ENCODE measurements at regions not wholly inside any gene's neighbourhood (a gene's known extent, or its start where the extent isn't known, plus 50 kb on each side); places are given as distances from the start of the nearest gene placed in this dataset.

DNA sequence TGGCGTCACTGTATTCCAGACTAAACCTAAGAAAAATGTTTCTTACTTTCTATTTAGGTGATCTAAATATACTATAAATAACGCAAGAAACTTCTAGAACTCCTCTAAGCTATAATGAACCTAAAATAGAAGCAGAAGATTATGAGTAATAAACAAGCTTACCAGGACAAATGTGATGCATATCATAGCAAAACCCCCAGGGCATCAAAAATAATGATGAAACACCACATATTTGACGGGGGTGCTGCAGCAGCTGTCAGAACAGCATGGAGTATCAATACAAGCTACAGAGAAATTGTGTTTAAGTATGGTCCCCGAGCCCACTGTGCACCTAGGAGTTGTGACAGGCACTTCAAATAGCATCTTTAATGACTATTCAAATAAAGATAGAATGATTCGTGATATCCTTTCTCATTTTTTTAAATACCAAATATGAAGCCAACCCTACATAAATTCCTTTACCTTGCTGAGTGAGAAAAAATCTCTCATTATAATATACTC, 337.3 kb downstream of the CENPC start:
- Histone ChIP-seq H3K9ac (ENCODE audit: low read length) (no peak overlapping the region), H3K36me3 (ENCODE audit: control insufficient read depth, low read depth, low read length) (no peaks in the 10 kb centered on the region), H3K4me3 (ENCODE audit: low read length) (no peak overlapping the region), H3K27ac (ENCODE audit: low read length) (no peak overlapping the region), H3K27me3 (ENCODE audit: control insufficient read depth, insufficient read depth, low read length) (no peaks in the 10 kb centered on the region), H3K4me1 (ENCODE audit: control insufficient read depth, low read depth, low read length) (no peaks in the 10 kb centered on the region), H3K9me3 (ENCODE audit: control insufficient read depth, low read depth, low read length) (no peaks in the 10 kb centered on the region)

DNA sequence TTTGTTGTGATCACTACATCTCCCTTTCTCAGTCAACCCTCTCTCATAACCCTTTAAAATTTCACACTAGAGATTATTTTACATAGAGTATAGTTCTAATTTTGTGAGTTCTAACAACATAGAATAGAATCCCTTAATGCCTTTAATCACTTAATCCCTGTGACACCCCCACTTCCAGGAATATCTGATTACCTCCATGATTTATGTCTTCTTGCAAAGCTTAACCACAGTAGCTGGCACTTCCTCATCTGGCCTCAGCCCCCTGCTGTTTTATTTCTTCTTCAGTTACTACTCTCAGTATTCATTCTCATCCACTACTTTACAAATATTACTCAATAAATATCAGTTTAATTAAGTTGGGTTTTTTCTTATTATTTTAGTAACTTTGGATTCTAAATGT, 340.9 kb downstream of the CENPC start:
- no peaks in the 10 kb centered on the region for H3K9me3 ChIP-seq (ENCODE audit: control insufficient read depth, low read depth, low read length)
- no peaks in the 10 kb centered on the region for H3K27me3 ChIP-seq (ENCODE audit: control insufficient read depth, insufficient read depth, low read length)
- no peaks in the 10 kb centered on the region for H3K36me3 ChIP-seq (ENCODE audit: control insufficient read depth, low read depth, low read length)
- no peak overlapping the region for H3K9ac ChIP-seq (ENCODE audit: low read length)
- no peak overlapping the region for H3K27ac ChIP-seq (ENCODE audit: low read length)
- no peaks in the 10 kb centered on the region for H3K4me1 ChIP-seq (ENCODE audit: control insufficient read depth, low read depth, low read length)
- H3K4me3 ChIP-seq (ENCODE audit: low read length): no peak overlapping the region

DNA sequence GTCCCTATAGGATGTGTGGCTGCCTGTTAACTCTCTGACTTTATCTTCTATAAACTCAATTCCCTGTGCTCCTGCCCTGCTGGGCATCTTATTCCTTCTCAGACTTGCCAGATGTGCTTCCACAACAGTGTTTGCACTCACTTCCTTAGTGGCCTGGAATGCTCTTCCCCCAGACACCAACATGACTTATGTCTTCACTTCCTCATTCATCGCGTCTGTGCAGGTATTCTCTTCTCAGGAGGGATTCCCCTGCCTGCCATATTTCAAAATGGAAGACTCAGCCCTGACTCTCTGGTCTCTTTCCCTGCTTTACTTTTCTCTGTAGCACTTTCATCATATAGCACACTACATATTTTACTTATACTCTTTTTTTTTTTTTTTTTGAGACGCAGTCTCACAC, 344.0 kb downstream of the CENPC start:
- H3K27me3 ChIP-seq (ENCODE audit: control insufficient read depth, insufficient read depth, low read length): no peaks in the 10 kb centered on the region
- no peaks in the 10 kb centered on the region for H3K36me3 ChIP-seq (ENCODE audit: control insufficient read depth, low read depth, low read length)
- H3K9me3 ChIP-seq (ENCODE audit: control insufficient read depth, low read depth, low read length): no peaks in the 10 kb centered on the region
- H3K4me1 ChIP-seq (ENCODE audit: control insufficient read depth, low read depth, low read length): no peaks in the 10 kb centered on the region
- no peak overlapping the region for H3K27ac ChIP-seq (ENCODE audit: low read length)
- H3K9ac ChIP-seq (ENCODE audit: low read length): no peak overlapping the region
- H3K4me3 ChIP-seq (ENCODE audit: low read length): no peak overlapping the region

DNA sequence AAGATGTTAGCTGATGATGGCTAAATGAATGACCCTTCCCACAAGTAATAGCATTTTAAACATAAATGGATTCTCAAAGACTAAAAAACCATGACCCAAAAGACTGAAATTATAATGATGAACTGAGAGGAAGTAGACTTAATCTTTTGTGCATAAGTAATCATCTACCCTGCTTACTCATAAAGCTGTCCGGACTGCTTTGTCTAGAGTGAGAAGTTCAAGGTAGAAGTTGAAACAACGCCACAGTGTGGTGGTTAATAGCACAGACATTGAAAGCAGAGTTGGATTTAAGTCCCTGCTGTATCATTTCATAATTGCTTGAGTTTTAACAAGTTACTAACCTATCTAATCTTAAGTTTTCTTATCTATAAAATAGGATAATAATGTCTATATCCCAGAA, 346.6 kb downstream of the CENPC start:
- Histone ChIP-seq H3K9me3 (ENCODE audit: control insufficient read depth, low read depth, low read length) (no peaks in the 10 kb centered on the region), H3K4me3 (ENCODE audit: low read length) (no peak overlapping the region), H3K27ac (ENCODE audit: low read length) (no peak overlapping the region), H3K36me3 (ENCODE audit: control insufficient read depth, low read depth, low read length) (no peaks in the 10 kb centered on the region), H3K27me3 (ENCODE audit: control insufficient read depth, insufficient read depth, low read length) (no peaks in the 10 kb centered on the region), H3K4me1 (ENCODE audit: control insufficient read depth, low read depth, low read length) (no peaks in the 10 kb centered on the region), H3K9ac (ENCODE audit: low read length) (no peak overlapping the region)

DNA sequence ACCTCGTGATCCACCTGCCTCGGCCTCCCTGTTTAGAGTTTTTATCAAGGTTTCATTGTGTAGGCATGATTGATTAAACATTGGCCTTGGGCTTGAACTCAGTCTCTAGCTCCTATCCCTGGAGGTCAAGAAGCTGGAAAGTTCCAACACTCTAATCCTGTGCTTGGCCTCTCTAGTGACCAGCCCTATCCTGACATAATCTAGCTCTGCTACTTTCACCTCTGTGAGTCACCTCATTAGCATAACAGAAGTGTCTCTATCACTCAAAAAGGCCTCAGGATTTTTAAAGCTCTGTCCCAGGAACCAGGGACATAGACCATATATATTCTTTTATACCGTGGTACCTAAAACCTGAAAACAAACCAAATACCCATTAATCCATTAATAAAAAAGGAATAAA, 377.5 kb downstream of the CENPC start:
- Histone ChIP-seq H3K4me1 (ENCODE audit: control insufficient read depth, low read depth, low read length) (peaks cover 17% of the 10 kb centered on the region), H3K27ac (ENCODE audit: low read length) (no peak overlapping the region), H3K9me3 (ENCODE audit: control insufficient read depth, low read depth, low read length) (no peaks in the 10 kb centered on the region), H3K4me3 (ENCODE audit: low read length) (no peak overlapping the region), H3K9ac (ENCODE audit: low read length) (no peak overlapping the region), H3K36me3 (ENCODE audit: control insufficient read depth, low read depth, low read length) (no peaks in the 10 kb centered on the region), H3K27me3 (ENCODE audit: control insufficient read depth, insufficient read depth, low read length) (no peaks in the 10 kb centered on the region)

DNA sequence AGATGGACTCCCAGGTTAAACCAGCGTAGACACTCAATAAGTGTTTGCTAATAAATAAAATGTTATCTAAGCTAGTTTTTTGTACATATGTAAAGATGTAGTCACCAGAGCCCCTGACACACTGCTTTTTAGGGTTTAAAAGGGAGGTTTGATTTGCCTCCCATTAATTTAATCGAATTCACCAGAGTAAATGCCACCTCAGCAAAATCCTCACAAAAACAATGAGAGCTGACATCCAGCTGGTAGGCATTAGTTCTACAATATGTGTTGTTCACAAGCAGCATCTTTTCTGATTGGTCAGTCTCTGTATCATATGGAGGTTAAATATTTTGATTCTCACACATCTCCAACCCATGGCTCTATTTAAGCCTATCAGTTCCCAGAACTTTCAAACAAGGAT, 382.6 kb downstream of the CENPC start:
- no peak overlapping the region for H3K27ac ChIP-seq (ENCODE audit: low read length)
- no peaks in the 10 kb centered on the region for H3K27me3 ChIP-seq (ENCODE audit: control insufficient read depth, insufficient read depth, low read length)
- no peak overlapping the region for H3K9ac ChIP-seq (ENCODE audit: low read length)
- no peaks in the 10 kb centered on the region for H3K36me3 ChIP-seq (ENCODE audit: control insufficient read depth, low read depth, low read length)
- H3K4me3 ChIP-seq (ENCODE audit: low read length): no peak overlapping the region
- no peaks in the 10 kb centered on the region for H3K9me3 ChIP-seq (ENCODE audit: control insufficient read depth, low read depth, low read length)
- H3K4me1 ChIP-seq (ENCODE audit: control insufficient read depth, low read depth, low read length): peaks cover 13% of the 10 kb centered on the region

DNA sequence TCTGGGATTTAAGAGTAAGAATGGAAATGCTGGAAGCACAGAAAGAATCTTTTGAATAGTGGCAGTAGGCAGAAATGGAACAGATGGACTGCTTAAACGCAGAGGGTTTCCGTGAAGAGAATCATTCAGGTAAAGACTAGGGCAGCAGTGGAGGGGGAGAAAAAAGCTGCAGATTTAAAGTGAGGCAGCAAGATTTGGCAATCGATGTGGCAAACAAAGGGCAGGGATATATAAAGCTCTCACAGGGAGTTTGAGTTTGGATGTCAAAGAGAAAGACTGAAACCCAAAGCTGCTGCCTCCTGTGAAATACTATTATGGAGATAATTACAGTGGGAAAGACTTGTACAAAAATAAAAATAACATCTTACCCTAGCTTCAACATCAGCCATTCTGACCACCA, 384.0 kb downstream of the CENPC start:
- Histone ChIP-seq H3K4me3 (ENCODE audit: low read length) (no peak overlapping the region), H3K4me1 (ENCODE audit: control insufficient read depth, low read depth, low read length) (peaks cover 5% of the 10 kb centered on the region), H3K9ac (ENCODE audit: low read length) (no peak overlapping the region), H3K9me3 (ENCODE audit: control insufficient read depth, low read depth, low read length) (no peaks in the 10 kb centered on the region), H3K36me3 (ENCODE audit: control insufficient read depth, low read depth, low read length) (no peaks in the 10 kb centered on the region), H3K27me3 (ENCODE audit: control insufficient read depth, insufficient read depth, low read length) (no peaks in the 10 kb centered on the region), H3K27ac (ENCODE audit: low read length) (no peak overlapping the region)

DNA sequence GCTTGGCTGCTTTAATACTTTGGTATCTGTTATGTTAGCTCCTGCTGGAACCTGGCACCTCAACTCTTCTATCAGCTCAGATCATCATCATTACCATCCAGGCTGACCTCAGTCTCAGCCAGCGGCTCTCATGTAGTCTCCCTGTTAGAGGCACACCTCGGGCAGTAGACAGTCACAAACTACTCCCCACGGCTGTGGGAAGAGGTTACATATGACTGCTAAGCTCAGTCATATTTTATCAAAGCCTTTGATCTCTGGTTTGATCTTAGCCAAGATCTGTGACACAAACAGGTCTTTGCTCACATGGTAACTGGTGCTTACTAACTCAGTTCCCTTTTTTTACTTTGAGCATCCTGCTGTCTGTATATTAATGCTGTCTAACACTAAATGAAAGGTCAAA, 384.9 kb downstream of the CENPC start:
- Histone ChIP-seq H3K4me1 (ENCODE audit: control insufficient read depth, low read depth, low read length) (peaks cover 5% of the 10 kb centered on the region), H3K27me3 (ENCODE audit: control insufficient read depth, insufficient read depth, low read length) (no peaks in the 10 kb centered on the region), H3K27ac (ENCODE audit: low read length) (no peak overlapping the region), H3K4me3 (ENCODE audit: low read length) (no peak overlapping the region), H3K9me3 (ENCODE audit: control insufficient read depth, low read depth, low read length) (no peaks in the 10 kb centered on the region), H3K9ac (ENCODE audit: low read length) (no peak overlapping the region), H3K36me3 (ENCODE audit: control insufficient read depth, low read depth, low read length) (no peaks in the 10 kb centered on the region)

DNA sequence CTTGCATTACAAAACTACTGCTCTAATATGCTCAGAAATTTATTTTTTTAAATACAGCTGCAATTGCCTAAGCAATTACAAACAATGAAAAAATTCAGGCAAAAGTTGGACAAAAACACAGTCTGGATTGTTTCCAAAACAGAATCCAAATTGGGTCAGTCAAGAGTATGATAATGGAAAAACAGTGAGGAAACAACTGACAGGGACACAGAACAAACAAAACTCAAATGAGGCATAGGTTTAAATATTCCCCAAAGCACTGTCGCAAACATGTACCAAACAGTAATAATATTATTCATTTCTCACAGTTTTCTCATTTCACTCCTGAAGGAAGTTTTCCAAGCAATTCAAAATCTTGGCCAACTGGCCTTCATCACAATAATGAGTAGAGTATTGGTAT, 386.6 kb downstream of the CENPC start:
- H3K27me3 ChIP-seq (ENCODE audit: control insufficient read depth, insufficient read depth, low read length): no peaks in the 10 kb centered on the region
- no peaks in the 10 kb centered on the region for H3K9me3 ChIP-seq (ENCODE audit: control insufficient read depth, low read depth, low read length)
- H3K27ac ChIP-seq (ENCODE audit: low read length): no peak overlapping the region
- no peak overlapping the region for H3K4me3 ChIP-seq (ENCODE audit: low read length)
- no peak overlapping the region for H3K9ac ChIP-seq (ENCODE audit: low read length)
- H3K4me1 ChIP-seq (ENCODE audit: control insufficient read depth, low read depth, low read length): peaks cover 5% of the 10 kb centered on the region
- no peaks in the 10 kb centered on the region for H3K36me3 ChIP-seq (ENCODE audit: control insufficient read depth, low read depth, low read length)

DNA sequence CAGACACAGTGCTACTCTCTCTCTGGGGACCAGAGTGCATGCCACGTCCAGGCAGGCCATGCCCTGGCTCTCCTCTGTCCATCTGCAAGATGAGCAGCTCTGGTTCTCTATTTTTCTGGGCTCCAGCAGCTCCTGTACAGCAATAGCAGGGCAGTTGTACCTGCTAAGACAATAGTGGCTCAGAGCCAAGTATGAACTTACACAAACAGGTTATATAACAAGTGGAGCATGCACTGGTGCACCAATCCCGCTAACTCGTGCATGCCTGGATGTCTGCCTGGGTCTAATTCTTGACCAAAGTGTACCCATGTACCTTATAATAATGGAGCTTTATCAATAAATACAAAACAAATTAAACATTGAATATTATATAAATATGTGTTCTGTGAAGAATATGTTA, 392.3 kb downstream of the CENPC start:
- Histone ChIP-seq H3K27ac (ENCODE audit: low read length) (no peak overlapping the region), H3K9ac (ENCODE audit: low read length) (no peak overlapping the region), H3K9me3 (ENCODE audit: control insufficient read depth, low read depth, low read length) (no peaks in the 10 kb centered on the region), H3K27me3 (ENCODE audit: control insufficient read depth, insufficient read depth, low read length) (no peaks in the 10 kb centered on the region), H3K36me3 (ENCODE audit: control insufficient read depth, low read depth, low read length) (no peaks in the 10 kb centered on the region), H3K4me3 (ENCODE audit: low read length) (no peak overlapping the region), H3K4me1 (ENCODE audit: control insufficient read depth, low read depth, low read length) (no peaks in the 10 kb centered on the region)

DNA sequence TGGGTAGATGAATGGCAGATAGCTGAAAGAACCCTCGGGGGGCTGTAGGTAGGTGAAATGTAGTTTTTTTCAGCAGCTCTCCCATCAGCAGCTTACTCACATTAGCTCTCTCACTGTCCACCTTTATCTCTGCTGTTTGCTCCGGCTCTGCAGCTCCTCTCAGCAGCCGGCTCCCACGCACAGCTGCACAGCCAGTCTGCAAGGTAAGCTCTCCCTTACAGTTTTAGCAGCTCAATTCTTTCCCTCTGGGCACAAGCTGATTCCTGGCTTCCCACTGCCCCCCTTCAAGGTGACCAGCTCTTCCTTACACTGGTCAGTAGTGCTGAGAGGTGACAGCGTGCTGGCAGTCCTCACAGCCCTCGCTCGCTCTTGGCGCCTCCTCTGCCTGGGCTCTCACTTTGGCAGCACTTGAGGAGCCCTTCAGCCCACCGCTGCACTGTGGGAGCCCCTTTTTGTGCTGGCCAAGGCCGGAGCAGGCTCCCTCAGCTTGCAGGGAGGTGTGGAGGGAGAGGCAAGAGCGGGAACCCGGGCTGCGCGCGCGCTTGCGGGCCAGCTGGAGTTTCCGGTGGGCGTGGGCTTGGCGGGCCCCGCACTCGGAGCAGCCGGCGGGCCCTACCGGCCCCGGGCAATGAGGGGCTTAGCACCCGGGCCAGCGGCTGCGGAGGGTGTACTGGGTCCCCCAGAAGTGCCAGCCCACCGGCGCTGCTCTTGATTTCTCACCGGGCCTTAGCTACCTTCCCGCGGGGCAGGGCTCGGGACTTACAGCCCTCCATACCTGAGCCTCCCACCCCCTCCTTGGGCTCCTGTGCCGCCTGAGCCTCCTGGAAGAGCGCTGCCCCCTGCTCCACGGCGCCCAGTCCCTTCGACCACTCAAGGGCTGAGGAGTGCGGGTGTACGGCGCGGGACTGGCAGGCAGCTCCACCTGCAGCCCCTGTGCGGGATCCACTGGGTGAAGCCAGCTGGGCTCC, 393.6 kb downstream of the CENPC start:
- no peaks in the 10 kb centered on the region for H3K4me1 ChIP-seq (ENCODE audit: control insufficient read depth, low read depth, low read length)
- no peaks in the 10 kb centered on the region for H3K9me3 ChIP-seq (ENCODE audit: control insufficient read depth, low read depth, low read length)
- H3K27me3 ChIP-seq (ENCODE audit: control insufficient read depth, insufficient read depth, low read length): no peaks in the 10 kb centered on the region
- no peak overlapping the region for H3K9ac ChIP-seq (ENCODE audit: low read length)
- no peaks in the 10 kb centered on the region for H3K36me3 ChIP-seq (ENCODE audit: control insufficient read depth, low read depth, low read length)
- no peak overlapping the region for H3K4me3 ChIP-seq (ENCODE audit: low read length)
- no peak overlapping the region for H3K27ac ChIP-seq (ENCODE audit: low read length)

DNA sequence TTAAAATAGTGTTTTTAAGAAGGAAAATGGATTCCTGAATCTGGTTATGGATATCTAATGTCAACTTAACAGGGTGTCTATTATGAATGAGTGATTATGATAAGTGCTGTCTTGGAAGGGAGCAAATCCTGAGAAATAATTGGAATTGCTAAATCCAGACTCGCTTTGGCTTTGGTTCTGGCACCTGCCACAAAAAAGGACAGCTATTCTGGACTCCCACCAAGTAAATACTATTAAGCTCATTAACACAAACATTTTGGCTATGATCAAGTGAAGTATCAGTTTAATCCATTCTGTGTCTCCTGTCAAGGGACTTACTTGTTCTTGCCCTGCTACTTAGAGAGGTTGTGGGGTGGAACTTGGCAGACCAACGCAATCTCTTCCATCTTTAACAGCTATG, 403.7 kb downstream of the CENPC start:
- H3K4me1 ChIP-seq (ENCODE audit: control insufficient read depth, low read depth, low read length): no peaks in the 10 kb centered on the region
- H3K27ac ChIP-seq (ENCODE audit: low read length): no peak overlapping the region
- no peaks in the 10 kb centered on the region for H3K36me3 ChIP-seq (ENCODE audit: control insufficient read depth, low read depth, low read length)
- no peak overlapping the region for H3K4me3 ChIP-seq (ENCODE audit: low read length)
- no peaks in the 10 kb centered on the region for H3K9me3 ChIP-seq (ENCODE audit: control insufficient read depth, low read depth, low read length)
- H3K27me3 ChIP-seq (ENCODE audit: control insufficient read depth, insufficient read depth, low read length): no peaks in the 10 kb centered on the region
- H3K9ac ChIP-seq (ENCODE audit: low read length): no peak overlapping the region

Data from iPS-18a (cell line).